HG02798 (cell line): ENCODE measurements at regions not wholly inside any gene's neighbourhood (a gene's known extent, or its start where the extent isn't known, plus 50 kb on each side); places are given as distances from the start of the nearest gene placed in this dataset.

Experiments used
- ATAC-seq: cut with Tn5 transposase; IDR thresholded peaks from one replicate; pipeline ENCODE4 v1.9.1; 2021; ENCODE audit warnings: mild to moderate bottlenecking; ENCODE audit not compliant: unreplicated experiment, poor library complexity

- no peak for ATAC-seq
These were observed 144.2 kb downstream of the AASDH start for GRCh38 chr4:56243107-56243506.

GRCh38 chr4:56241500-56241899 is 145.8 kb downstream of the AASDH start:
- no peak for ATAC-seq

GRCh38 chr4:56240554-56241174 is 146.6 kb downstream of the AASDH start:
- ATAC-seq, result no peak

DNA sequence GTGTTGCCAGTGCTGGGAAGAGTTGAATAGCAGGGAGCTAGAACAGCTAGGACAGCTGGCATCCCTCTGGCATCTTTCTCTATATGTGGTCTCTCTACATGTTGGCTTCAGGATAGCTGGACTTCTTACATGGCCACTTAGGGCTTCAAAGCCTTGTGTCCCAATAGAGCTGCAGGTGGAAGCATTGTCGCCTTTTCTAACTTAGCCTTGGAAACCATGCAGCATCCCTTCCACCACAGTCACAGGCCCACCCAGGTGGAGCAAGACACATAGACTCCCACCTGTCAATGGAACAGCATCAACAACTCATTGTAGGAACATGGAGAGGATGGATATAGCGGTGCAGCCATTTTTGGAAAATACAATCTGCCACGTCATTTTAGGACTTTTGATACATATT is 149.0 kb downstream of the AASDH start:
- no peak for ATAC-seq

DNA sequence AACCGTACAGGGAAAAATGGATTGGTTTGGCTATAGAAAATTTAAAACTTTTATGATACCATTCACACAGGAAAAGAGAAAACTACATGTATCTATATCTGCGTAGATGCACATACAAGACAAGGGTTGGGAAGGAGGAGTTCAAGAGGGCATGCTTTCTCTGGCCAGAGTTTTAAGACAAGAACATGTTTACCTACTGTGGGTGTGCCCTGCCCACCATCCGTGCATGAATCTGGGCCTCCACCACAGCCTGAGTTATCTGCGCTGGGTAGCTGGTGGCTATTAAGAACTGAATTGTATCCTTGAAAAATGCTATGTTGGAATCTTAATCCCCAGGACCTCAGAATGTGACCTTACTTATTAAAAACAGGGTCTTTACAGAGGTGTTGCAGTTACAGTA is 151.6 kb downstream of the AASDH start:
- ATAC-seq, result no peak

DNA sequence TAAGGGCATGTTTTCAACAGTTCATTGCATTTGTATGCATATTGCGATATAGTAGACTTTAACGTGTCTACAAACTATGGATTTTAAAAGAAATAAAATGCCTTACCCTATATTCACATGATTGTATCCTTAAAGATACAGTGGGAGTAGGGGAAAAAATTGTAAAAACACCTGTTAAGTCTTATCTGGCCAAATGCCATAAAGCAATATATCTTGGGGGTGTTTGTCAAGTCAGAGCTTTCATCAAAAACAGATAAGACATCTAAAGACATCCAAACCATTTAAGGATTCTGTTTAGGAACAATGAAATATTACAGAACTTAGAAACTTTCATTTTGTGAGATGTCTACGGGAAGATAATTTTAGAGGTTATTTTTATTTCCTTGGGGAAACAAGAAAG is 152.3 kb downstream of the AASDH start:
- ATAC-seq, result no peak

DNA sequence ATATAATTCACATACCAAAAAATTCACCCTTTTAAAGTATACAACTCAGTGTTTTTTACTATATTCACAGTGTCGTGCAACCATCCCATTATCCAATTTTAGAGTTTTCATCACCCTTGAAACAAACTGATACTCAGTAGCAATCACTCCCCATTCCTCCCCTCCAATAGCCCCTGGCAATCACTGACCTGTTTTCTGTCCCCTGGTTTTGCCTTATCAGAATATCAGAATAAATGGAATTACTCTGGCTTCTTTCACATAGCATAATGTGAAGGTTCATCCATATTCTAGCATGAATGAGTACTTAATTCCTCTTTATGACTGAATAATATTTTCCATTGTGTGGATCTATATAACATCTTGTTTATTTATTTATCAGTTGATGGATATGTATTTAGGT is 153.2 kb downstream of the AASDH start:
- no peak for ATAC-seq

DNA sequence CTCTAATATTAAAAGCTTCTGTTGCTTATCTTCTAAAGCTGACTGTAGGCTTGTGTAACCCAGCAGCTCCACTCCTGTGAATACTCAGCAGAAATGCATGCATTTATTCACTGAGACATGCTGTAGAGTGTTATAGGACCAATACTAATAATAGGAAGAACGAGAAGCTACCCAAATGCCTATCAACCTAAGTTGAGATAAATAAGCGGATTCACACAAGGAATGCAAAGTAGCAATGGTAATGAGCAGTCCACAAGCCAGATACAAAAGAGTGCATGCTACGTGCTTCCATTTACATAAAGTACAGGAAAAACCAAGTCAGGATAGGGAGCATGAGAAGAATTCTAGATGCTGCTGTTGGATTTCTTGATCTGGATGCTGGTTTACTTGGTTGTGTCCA is 155.9 kb downstream of the AASDH start:
- no peak for ATAC-seq

- ATAC-seq, result no peak
These were observed 157.3 kb downstream of the AASDH start for GRCh38 chr4:56229947-56230346.

GRCh38 chr4:56227301-56227835 is 159.9 kb downstream of the AASDH start:
- no peak for ATAC-seq

DNA sequence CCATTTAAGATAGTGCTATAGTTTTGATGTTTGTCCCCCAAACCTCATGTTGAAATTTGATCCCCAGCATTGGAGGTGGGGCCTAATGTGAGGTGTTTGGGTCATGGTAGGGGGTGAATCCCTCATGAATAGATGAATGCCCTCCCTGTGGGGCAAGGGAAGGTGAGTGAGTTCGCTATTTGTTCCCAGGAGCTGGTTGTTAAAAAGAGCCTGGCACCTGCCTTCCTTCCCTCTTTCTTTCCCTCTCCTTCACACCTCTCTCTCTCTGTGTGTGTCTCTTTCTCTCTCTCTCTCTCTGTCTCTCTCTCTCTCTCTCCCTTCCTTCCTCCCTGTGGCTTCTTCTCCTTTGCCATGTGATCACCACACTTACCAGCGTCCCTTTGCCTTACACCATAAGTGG is 160.7 kb downstream of the AASDH start:
- no peak for ATAC-seq

- no peak for ATAC-seq
These were observed 162.7 kb downstream of the AASDH start for GRCh38 chr4:56224641-56225040.

DNA sequence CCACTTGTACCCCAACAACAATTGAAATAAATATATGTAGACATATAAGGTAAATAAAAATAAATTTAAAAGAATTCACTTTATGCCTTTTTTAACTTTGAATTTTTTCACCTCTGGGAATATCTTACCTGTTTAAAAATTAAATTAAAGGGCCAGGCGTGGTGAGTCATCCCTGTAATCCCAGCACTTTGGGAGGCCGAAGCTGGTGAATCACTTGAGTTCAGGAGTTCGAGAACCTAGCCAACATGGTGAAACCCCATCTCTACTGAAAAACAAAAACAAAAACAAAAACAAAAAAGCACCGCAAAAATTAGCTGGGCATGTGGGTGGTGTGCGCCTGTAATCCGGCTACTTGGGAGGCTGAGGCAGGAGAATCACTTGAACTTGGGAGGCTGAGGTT is 164.8 kb downstream of the AASDH start:
- ATAC-seq, result no peak

GRCh38 chr4:56220261-56220660 is 167.0 kb downstream of the AASDH start:
- ATAC-seq, result no peak

GRCh38 chr4:56219447-56219846 is 167.8 kb downstream of the AASDH start:
- no peak for ATAC-seq

- ATAC-seq, result no peak
These were observed 168.9 kb downstream of the AASDH start for GRCh38 chr4:56218230-56218895.

DNA sequence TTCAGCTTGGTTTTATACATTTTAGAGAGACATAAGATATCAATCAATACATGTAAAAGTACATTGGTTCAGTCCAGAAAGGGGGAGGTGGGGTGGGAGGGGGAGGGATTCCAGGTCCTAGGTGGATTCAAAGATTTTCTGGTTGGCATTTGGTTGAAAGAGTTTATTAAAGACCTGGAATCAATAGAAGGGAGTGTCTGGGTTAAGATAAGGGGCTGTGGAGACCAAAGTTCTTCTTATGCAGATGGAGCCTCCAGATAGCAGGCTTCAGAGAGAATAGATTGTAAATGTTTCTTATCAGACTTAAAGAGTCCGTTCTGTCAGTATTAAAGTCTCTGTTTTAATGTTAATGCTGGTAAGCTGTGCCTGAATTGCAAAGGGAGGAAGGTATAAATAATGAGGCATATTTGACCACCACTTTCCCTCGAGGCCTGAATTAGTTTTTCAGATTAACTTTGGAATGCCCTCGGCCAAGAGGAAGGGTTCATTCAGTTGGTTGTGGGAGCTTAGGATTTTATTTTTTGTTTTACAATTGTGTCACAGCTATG is 169.9 kb downstream of the AASDH start:
- ATAC-seq, result no peak

DNA sequence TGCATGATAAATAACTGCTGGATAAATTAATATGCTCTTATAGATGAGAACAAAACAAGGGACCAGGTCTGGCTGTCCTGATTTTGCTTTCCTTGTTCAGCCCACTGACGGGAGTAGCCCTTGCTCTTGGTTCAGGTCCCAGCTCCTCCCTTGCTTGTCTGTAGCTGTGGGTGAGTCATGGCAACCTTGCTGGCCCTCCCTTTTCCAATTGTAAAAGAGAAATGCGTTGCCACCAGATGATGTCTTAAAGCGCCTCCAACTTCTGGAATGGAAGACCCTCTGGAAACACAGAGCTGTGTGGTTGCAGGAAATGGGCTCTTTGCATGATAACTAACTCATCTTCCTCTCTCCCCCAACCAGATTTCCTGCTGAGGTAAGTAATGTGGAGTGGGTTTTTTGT is 171.4 kb downstream of the AASDH start:
- no peak for ATAC-seq

DNA sequence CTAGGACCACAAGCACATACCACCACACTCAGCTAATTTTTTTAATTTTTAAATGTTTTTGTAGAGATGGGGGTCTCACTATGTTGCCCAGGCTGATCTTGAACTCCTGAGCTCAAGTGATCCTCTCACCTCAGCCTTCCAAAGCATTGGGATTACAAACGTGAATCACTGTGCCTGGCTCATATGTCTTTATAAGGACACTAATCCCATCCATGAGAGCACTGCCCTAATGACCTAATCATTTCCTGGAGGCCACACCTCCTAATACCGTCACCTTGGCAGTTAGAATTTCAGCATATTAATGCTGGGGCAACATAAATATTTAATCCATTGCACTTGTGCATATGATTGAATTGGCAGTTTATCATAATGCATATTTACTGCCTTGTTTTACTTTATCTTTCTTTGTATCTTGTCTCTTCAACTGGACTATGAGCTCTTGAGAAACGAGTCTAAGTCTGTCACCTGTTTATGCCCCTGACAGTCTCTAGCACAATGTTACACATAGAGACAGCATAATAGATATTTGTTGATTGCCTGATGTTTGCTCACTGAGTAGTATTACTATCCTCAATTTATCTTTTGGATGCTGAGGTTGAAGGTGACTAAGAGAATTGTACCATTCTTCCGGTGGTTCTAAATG is 172.0 kb downstream of the AASDH start:
- no peak for ATAC-seq

DNA sequence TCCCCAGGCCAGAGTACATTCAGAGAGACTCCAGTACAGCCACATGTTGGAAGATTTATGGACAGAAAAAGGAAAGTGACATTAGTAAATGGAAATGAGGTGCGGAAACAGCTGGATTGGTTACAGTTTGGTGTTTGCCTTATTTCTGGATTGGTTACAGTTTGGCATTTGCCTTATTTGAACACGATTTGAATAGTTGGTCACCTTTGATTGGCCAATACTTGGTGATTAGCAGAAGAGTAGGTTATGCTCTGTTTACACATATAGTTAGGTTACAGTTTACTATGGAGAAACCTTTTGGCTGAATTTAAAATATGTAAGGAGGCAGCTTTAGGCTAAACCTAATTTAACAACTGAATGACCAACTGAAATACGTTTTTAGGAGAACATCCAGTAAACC is 173.7 kb downstream of the AASDH start:
- no peak for ATAC-seq

GRCh38 chr4:56212774-56213173 is 174.5 kb downstream of the AASDH start:
- ATAC-seq, result no peak
